Gastrocnemius medialis (tissue), 4 donors: ENCODE measurements at regions not wholly inside any gene's neighbourhood (a gene's known extent, or its start where the extent isn't known, plus 50 kb on each side); places are given as distances from the start of the nearest gene placed in this dataset.

Experiments
- CTCF ChIP-seq, 5 experiments: fragments of 450-650 bp in 3 of 5; fragments of 200-600 bp in 2 of 5; sonication (generic) in 2 of 5; IDR thresholded peaks in 4 of 5; conservative IDR thresholded peaks in 1 of 5; 1 replicate in 4 of 5; 2 replicates in 1 of 5; pipeline ENCODE4 v1.5.1; 2016 to 2019; ENCODE audit warnings: antibody characterized with exemption in 5 of 5, mild to moderate bottlenecking in 3 of 5, moderate library complexity in 3 of 5
- POLR2A ChIP-seq, 2 donors: fragments of 450-650 bp; IDR thresholded peaks; one replicate each; pipeline ENCODE4 v1.6.1; 2017; ENCODE audit warnings: antibody characterized with exemption in 2 of 2, mild to moderate bottlenecking in 2 of 2, moderate library complexity in 2 of 2

GRCh38 chr2:106614511-106615291 is 127.5 kb downstream of the CD8B2 start:
- no peak for TF ChIP-seq CTCF (IDR thresholded peaks at IDR 0.05 in 4 of 5, conservative IDR thresholded peaks at IDR 0.05 in 1 of 5)
- no peak for TF ChIP-seq POLR2A (IDR thresholded peaks at IDR 0.05)
